SK-N-SH (cell line): ENCODE measurements at regions not wholly inside any gene's neighbourhood (a gene's known extent, or its start where the extent isn't known, plus 50 kb on each side); places are given as distances from the start of the nearest gene placed in this dataset.
A peak's percentile ranks its signal among the peaks of the same experiment; 100 is the strongest.

Experiments used
- CTCF ChIA-PET: fragments of 300-600, 350-600 bp; formaldehyde crosslinking; extraction: SDS; loops from one replicate; lab custom pipeline; 2021; lab: Yijun Ruan, JAX
- POLR2A ChIA-PET: fragments of 350-600 bp; sonication (Branson Sonifier 250); formaldehyde crosslinking; extraction: SDS; loops from one replicate; lab custom pipeline; 2020; ENCODE audit warnings: antibody characterized with exemption, inconsistent platforms; lab: Yijun Ruan, JAX
- DNase-seq: peaks from one replicate; pipeline ENCODE4 v3.0.0; 2012
- H2AFZ ChIP-seq: fragments of 200-600 bp; sonication (generic); 2 replicates; pipeline ENCODE4 v1.8.1; 2016; ENCODE audit warnings: antibody characterized with exemption, mild to moderate bottlenecking, low read depth
- H3F3A ChIP-seq: fragments of 200-600 bp; sonication (generic); replicated peaks from 2 replicates; pipeline ENCODE3; 2016; ENCODE audit warnings: antibody characterized with exemption, mild to moderate bottlenecking; ENCODE audit not compliant: insufficient read depth
- H3K27ac ChIP-seq, 2 experiments: fragments of 200-500 bp in 1 of 2; fragments of 200-600 bp in 1 of 2; sonication (Bioruptor generic) in 1 of 2; sonication (generic), shearing (Covaris generic) in 1 of 2; 2 replicates each; pipeline versions ENCODE4 v1.5.1 to v1.6.1; 2014 to 2016; ENCODE audit warnings: low read depth in 2 of 2, inconsistent platforms in 1 of 2, low read length in 1 of 2, mild to moderate bottlenecking in 1 of 2, mixed read lengths in 1 of 2
- H3K27me3 ChIP-seq: fragments of 200-600 bp; sonication (generic), shearing (Covaris generic); 2 replicates; pipeline ENCODE4 v1.6.1; 2016; ENCODE audit warnings: mixed run types; ENCODE audit not compliant: insufficient read depth
- H3K36me3 ChIP-seq, 2 experiments: fragments of 200-500 bp in 1 of 2; fragments of 200-600 bp in 1 of 2; sonication (Bioruptor generic) in 1 of 2; sonication (generic) in 1 of 2; replicated peaks in 1 of 2; 2 replicates each; pipeline versions ENCODE3 to v1.5.1; 2014 to 2016; ENCODE audit warnings: low read length in 1 of 2, mild to moderate bottlenecking in 1 of 2; ENCODE audit not compliant: insufficient read depth in 2 of 2, control insufficient read depth in 1 of 2
- H3K4me1 ChIP-seq, 2 experiments: fragments of 200-500 bp in 1 of 2; fragments of 200-600 bp in 1 of 2; sonication (Bioruptor generic) in 1 of 2; sonication (generic), shearing (Covaris generic) in 1 of 2; 2 replicates each; pipeline versions ENCODE4 v1.5.1 to v1.6.1; 2014 to 2016; ENCODE audit warnings: low read depth in 1 of 2, low read length in 1 of 2, mixed run types in 1 of 2; ENCODE audit not compliant: insufficient read depth in 2 of 2, control insufficient read depth in 1 of 2
- H3K4me2 ChIP-seq: fragments of 200-600 bp; sonication (generic), shearing (Covaris generic); 2 replicates; pipeline ENCODE4 v1.6.1; 2017; ENCODE audit warnings: mixed run types
- H3K4me3 ChIP-seq, 2 experiments: fragments of 200-500 bp in 1 of 2; fragments of 200-600 bp in 1 of 2; sonication (Bioruptor generic) in 1 of 2; sonication (generic), shearing (Covaris generic) in 1 of 2; 2 replicates each; pipeline versions ENCODE4 v1.5.1 to v1.8.1; 2014 to 2016; ENCODE audit warnings: low read depth in 2 of 2, inconsistent platforms in 1 of 2, low read length in 1 of 2, mild to moderate bottlenecking in 1 of 2, mixed read lengths in 1 of 2, moderate library complexity in 1 of 2
- H3K79me2 ChIP-seq: fragments of 200-600 bp; sonication (generic); 2 replicates; pipeline ENCODE4 v1.8.1; 2017; ENCODE audit warnings: mild to moderate bottlenecking; ENCODE audit not compliant: insufficient read depth
- H3K9ac ChIP-seq: fragments of 200-600 bp; sonication (generic); 2 replicates; pipeline ENCODE4 v1.6.1; 2017; ENCODE audit warnings: mixed run types
- H3K9me2 ChIP-seq: fragments of 200-600 bp; sonication (generic); 2 replicates; pipeline ENCODE4 v1.6.1; 2017; ENCODE audit warnings: mixed run types
- H3K9me3 ChIP-seq: fragments of 200-600 bp; sonication (generic); 2 replicates; pipeline ENCODE4 v1.6.1; 2017; ENCODE audit warnings: mixed run types, mild to moderate bottlenecking, moderate library complexity
- H4K20me1 ChIP-seq: fragments of 200-600 bp; sonication (generic); 2 replicates; pipeline ENCODE4 v1.6.1; 2017; ENCODE audit warnings: mild to moderate bottlenecking, mixed run types; ENCODE audit not compliant: insufficient read depth
- CHD2 ChIP-seq: fragments of 150-350 bp; IDR thresholded peaks from 2 replicates; pipeline ENCODE4 v1.6.1; 2018; ENCODE audit warnings: low read length; ENCODE audit not compliant: partially characterized antibody
- EP300 ChIP-seq, 2 experiments: IDR thresholded peaks; 2 replicates each; pipeline versions ENCODE4 v1.4.0 to v1.6.1; 2012; ENCODE audit warnings: borderline replicate concordance in 1 of 2, low read depth in 1 of 2, low read length in 1 of 2
- FOXJ3 ChIP-seq: sonication (generic); formaldehyde crosslinking; IDR thresholded peaks from 2 replicates; pipeline ENCODE4 v1.5.1; 2020; ENCODE audit warnings: mild to moderate bottlenecking, missing genetic modification reagents
- GATA2 ChIP-seq: sonication (generic); formaldehyde crosslinking; IDR thresholded peaks from 2 replicates; pipeline ENCODE4 v1.5.0; 2020; ENCODE audit warnings: mild to moderate bottlenecking, missing genetic modification reagents
- JUND ChIP-seq: IDR thresholded peaks from 2 replicates; pipeline ENCODE4 v1.4.0; 2012
- MEF2A ChIP-seq: IDR thresholded peaks from 2 replicates; pipeline ENCODE4 v1.4.0; 2012; ENCODE audit warnings: low read depth, borderline replicate concordance
- NFIC ChIP-seq: IDR thresholded peaks from 2 replicates; pipeline ENCODE4 v1.4.0; 2012; ENCODE audit warnings: borderline replicate concordance
- RAD21 ChIP-seq: IDR thresholded peaks from 2 replicates; pipeline ENCODE4 v1.6.1; 2012; ENCODE audit warnings: mild to moderate bottlenecking, low read length
- RCOR1 ChIP-seq: fragments of 150-350 bp; IDR thresholded peaks from 2 replicates; pipeline ENCODE4 v1.6.1; 2017; ENCODE audit warnings: antibody characterized with exemption, low read length
- RFX5 ChIP-seq: IDR thresholded peaks from 2 replicates; pipeline ENCODE4 v1.6.1; 2012; ENCODE audit warnings: mild to moderate bottlenecking, improper control_type of control experiment, low read length
- TEAD4 ChIP-seq: IDR thresholded peaks from 2 replicates; pipeline ENCODE4 v1.4.0; 2012; ENCODE audit warnings: mild to moderate bottlenecking, borderline replicate concordance; ENCODE audit not compliant: insufficient read depth
- YY1 ChIP-seq: IDR thresholded peaks from 2 replicates; pipeline ENCODE4 v1.4.0; 2012; ENCODE audit warnings: low read depth, mild to moderate bottlenecking
- ZBTB33 ChIP-seq: IDR thresholded peaks from 2 replicates; pipeline ENCODE4 v1.4.0; 2012; ENCODE audit warnings: low read depth, borderline replicate concordance
- WGBS: methylation state at CpG from one replicate; pipeline ENCODE4 v1.1.6; 2017; ENCODE audit warnings: low lambda C conversion rate; 5-methylcytosine and 5-hydroxymethylcytosine counted together
- TF ChIP-seq, protein P1 (sequence below): IDR thresholded peaks from 2 replicates; pipeline ENCODE4; 2012
- TF ChIP-seq, protein P2 (sequence below): fragments of 150-350 bp; IDR thresholded peaks from 2 replicates; pipeline ENCODE4 v1.6.1; 2017; ENCODE audit warnings: antibody characterized with exemption, low read length, low read depth, borderline replicate concordance
- TF ChIP-seq, protein P3 (sequence below): IDR thresholded peaks from 2 replicates; pipeline ENCODE4 v1.6.1; 2012; ENCODE audit warnings: mild to moderate bottlenecking, low read depth, low read length, moderate library complexity

GRCh38 chr16:80045861-80046260 is 445.3 kb upstream of the MAF start:
- no peak for TF ChIP-seq CHD2
- no peak for TF ChIP-seq RFX5
- TF ChIP-seq NFIC: no peak
- no peak for TF ChIP-seq YY1
- TF ChIP-seq, protein P1, sequence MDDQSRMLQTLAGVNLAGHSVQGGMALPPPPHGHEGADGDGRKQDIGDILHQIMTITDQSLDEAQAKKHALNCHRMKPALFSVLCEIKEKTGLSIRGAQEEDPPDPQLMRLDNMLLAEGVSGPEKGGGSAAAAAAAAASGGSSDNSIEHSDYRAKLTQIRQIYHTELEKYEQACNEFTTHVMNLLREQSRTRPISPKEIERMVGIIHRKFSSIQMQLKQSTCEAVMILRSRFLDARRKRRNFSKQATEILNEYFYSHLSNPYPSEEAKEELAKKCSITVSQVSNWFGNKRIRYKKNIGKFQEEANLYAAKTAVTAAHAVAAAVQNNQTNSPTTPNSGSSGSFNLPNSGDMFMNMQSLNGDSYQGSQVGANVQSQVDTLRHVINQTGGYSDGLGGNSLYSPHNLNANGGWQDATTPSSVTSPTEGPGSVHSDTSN: no peak
- TF ChIP-seq RAD21: no peak
- no peak for TF ChIP-seq TEAD4
- TF ChIP-seq MEF2A: no peak
- TF ChIP-seq FOXJ3 (CRISPR knock-in tag): no peak
- no peak for TF ChIP-seq JUND
- TF ChIP-seq, protein P2, sequence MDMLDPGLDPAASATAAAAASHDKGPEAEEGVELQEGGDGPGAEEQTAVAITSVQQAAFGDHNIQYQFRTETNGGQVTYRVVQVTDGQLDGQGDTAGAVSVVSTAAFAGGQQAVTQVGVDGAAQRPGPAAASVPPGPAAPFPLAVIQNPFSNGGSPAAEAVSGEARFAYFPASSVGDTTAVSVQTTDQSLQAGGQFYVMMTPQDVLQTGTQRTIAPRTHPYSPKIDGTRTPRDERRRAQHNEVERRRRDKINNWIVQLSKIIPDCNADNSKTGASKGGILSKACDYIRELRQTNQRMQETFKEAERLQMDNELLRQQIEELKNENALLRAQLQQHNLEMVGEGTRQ: no peak
- Histone ChIP-seq H3K9ac (no peak overlapping the region), H3K9me3 (no peaks in the 10 kb centered on the region), H4K20me1 (no peaks in the 10 kb centered on the region), H3K9me2 (no peaks in the 10 kb centered on the region), H3K27ac (no peak overlapping the region), H3K27me3 (no peaks in the 10 kb centered on the region), H3F3A (no peaks in the 10 kb centered on the region), H3K4me3 (no peak overlapping the region), H3K4me2 (no peak overlapping the region), H3K79me2 (no peaks in the 10 kb centered on the region), H3K36me3 (no peaks in the 10 kb centered on the region), H2AFZ (no peak overlapping the region), H3K4me1 (peaks cover 0 to 4% of the 10 kb centered on the region in 2 experiments; a peak in 2 of 4 replicates)
- WGBS: 59% methylated on average over 8 of the region's 8 CpGs
- ChIA-PET CTCF (interaction anchor here (0.8 kb wide), 1 partner anchor 1922 kb away, joined by 3 read pairs; no protein-coding TSS in a partner anchor), POLR2A (no interaction called here)
- no peak for DNase-seq

DNA sequence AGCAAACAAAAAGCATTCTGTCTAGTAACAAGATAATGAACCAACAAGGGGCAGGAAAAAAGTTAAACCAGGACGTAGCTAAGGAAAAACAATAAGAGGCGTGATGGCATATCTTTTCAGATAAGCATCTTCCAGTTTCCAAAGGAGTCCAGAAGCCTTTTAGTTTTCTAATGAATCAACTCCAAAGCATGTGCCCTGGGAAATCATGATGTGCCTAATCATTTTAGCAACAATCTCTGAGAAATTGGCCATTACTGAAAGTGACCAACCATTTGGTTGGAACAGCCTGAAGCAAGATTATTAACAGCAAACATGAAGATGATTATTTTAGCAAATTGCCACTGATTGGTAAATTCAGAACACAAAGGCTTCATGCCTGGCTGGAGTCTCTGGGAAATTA is 440.9 kb upstream of the MAF start:
- 25% methylated on average over 2 of the region's 2 CpGs for WGBS
- peak; percentile 96 for TF ChIP-seq FOXJ3 (CRISPR knock-in tag)
- TF ChIP-seq EP300 (IDR thresholded peaks at IDR 0.05; ENCODE audit: borderline replicate concordance in 1 of 2, low read depth in 1 of 2, low read length in 1 of 2): peak in 1 of 2 experiments; percentile 68; a peak in 1 of 4 replicates
- TF ChIP-seq, protein P3, sequence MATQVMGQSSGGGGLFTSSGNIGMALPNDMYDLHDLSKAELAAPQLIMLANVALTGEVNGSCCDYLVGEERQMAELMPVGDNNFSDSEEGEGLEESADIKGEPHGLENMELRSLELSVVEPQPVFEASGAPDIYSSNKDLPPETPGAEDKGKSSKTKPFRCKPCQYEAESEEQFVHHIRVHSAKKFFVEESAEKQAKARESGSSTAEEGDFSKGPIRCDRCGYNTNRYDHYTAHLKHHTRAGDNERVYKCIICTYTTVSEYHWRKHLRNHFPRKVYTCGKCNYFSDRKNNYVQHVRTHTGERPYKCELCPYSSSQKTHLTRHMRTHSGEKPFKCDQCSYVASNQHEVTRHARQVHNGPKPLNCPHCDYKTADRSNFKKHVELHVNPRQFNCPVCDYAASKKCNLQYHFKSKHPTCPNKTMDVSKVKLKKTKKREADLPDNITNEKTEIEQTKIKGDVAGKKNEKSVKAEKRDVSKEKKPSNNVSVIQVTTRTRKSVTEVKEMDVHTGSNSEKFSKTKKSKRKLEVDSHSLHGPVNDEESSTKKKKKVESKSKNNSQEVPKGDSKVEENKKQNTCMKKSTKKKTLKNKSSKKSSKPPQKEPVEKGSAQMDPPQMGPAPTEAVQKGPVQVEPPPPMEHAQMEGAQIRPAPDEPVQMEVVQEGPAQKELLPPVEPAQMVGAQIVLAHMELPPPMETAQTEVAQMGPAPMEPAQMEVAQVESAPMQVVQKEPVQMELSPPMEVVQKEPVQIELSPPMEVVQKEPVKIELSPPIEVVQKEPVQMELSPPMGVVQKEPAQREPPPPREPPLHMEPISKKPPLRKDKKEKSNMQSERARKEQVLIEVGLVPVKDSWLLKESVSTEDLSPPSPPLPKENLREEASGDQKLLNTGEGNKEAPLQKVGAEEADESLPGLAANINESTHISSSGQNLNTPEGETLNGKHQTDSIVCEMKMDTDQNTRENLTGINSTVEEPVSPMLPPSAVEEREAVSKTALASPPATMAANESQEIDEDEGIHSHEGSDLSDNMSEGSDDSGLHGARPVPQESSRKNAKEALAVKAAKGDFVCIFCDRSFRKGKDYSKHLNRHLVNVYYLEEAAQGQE: no peak
- TF ChIP-seq GATA2: peak; percentile 95
- TF ChIP-seq RCOR1: peak; percentile 68; the same call in 1 of the 2 replicates
- TF ChIP-seq NFIC: no peak
- no peak for TF ChIP-seq ZBTB33
- H3K9me3 ChIP-seq: no peaks in the 10 kb centered on the region
- no peak overlapping the region for H3K4me2 ChIP-seq
- H3K79me2 ChIP-seq: no peaks in the 10 kb centered on the region
- H3K4me1 ChIP-seq: peaks cover 0 to 7% of the 10 kb centered on the region in 2 experiments; a peak in 2 of 4 replicates
- no peaks in the 10 kb centered on the region for H3F3A ChIP-seq
- ChIA-PET CTCF (interaction anchor here (1.1 kb wide), 1 partner anchor 80 kb away, joined by 3 read pairs; no protein-coding TSS in a partner anchor), POLR2A (no interaction called here)
- H3K27me3 ChIP-seq: no peaks in the 10 kb centered on the region
- H2AFZ ChIP-seq: no peak overlapping the region
- no peaks in the 10 kb centered on the region for H4K20me1 ChIP-seq
- peak overlapping the region in 1 of 2 experiments; percentile 73; a peak in 1 of 4 replicates for H3K27ac ChIP-seq
- H3K9ac ChIP-seq: no peak overlapping the region
- H3K4me3 ChIP-seq: no peak overlapping the region
- DNase-seq: peak; percentile 28
- H3K9me2 ChIP-seq: no peaks in the 10 kb centered on the region
- no peaks in the 10 kb centered on the region for H3K36me3 ChIP-seq
